GM21423 (cell line): ENCODE measurements at regions not wholly inside any gene's neighbourhood (a gene's known extent, or its start where the extent isn't known, plus 50 kb on each side); places are given as distances from the start of the nearest gene placed in this dataset.

Source experiments
- ATAC-seq: cut with Tn5 transposase; IDR thresholded peaks from one replicate; pipeline ENCODE4 v1.9.1; 2021; ENCODE audit warnings: mild to moderate bottlenecking, moderate library complexity; ENCODE audit not compliant: unreplicated experiment

DNA sequence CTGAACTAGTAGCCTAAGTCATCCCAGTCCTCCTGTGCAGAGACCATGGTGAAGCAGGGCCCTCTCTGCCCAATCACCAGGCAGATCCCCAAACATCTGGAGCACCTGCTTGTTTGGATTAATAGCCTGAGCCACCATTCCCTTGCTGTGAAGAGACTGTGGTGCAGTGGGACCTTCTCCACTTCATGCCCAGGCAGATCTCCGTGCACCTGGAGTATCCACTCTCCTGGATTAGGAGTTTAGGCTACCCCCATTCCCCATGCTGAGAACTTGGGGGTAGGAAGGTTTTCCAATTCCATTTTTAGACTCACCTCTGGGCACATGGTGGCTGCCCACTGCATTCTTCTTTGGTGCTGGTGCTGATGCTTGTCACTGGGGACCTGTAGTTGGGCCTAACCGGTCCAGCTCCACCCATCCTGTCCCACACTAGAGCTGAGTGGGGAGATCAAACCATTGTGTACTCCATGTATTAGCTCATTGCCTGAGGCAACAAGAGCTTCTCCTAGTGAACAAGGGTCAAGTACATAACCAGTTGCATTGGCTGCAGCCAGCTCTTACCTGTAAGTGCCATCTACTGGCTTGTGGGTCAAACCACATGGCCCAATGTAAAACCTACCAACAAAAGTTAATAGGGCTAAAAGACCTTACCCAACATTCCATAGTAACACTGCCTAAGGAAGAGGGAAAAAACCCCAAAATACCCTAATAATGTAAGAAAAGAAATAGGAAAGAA lies 382.5 kb upstream of the CBLB start:
- no peak for ATAC-seq

DNA sequence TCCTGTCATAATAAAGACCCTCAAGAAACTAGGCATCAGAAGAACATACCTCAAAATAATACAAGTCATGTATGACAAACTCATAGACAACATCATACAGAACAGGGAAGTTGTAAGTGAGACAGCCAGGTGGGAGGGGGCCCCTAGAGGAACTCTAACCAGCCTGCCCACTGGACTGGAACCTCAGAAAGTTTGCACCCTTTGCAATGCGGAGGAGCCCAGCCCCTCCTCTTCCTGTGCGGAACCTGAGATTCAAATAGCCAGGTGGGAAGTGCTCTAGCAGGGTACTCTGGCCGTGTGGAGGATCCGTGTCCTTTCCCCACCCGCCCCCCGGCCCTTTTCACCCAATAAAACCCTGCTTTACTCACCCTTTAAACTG lies 387.0 kb upstream of the CBLB start:
- ATAC-seq = peak; percentile 93

- peak; percentile 23 for ATAC-seq
Measured at GRCh38 chr3:106256249-106256957, 387.6 kb upstream of the CBLB start.

GRCh38 chr3:106257172-106257571 lies 388.4 kb upstream of the CBLB start:
- no peak for ATAC-seq

DNA sequence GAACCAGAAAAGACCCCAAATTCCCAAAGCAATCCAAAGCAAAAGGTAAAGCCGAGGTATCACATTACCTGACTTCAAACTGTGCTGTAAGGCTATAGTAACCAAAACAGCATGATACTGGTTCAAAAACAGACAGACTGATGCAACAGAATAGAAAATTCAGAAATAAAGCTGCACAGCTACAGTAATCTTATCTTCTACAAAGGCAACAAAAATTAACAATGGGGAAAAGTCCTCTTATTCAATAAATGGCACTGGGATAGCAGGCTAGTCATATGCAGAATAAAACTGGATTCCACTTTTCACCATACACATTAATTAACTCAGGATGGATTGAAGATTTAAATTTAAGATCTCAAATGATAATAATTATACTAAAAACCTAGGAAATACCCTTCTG lies 392.6 kb upstream of the CBLB start:
- no peak for ATAC-seq

DNA sequence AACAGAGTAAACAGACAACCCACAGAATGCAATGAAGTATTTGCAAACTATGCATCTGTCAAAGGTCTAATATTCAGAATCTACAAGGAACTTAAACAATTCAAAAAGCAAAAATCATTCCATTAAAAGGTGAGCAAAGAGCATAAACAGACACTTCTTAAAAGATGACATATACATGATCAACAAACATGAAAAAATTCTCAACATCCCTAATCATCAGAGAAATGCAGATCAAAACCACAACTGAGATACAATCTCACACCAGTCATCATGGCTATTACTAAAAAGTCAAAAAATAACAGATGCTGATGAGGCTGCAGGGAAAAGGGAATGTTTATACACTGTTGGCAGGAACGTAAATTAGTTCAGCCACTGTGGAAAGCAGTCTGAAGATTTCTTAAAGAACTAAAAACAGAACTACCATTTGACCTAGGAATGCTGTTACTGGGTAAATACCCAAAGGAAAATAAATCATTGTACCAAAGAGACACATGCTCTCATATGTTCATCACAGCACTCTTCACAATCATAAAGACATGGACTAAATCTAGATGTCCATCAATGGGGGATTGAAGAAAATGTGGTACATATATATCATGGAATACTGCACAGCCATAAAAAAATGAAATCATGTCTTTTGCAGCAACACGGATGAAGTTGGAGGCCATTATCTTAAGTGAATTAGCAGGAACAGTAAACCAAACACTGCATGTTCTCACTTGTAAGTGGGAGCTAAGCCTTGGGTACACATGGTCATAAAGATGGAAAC lies 393.3 kb upstream of the CBLB start:
- ATAC-seq = no peak

DNA sequence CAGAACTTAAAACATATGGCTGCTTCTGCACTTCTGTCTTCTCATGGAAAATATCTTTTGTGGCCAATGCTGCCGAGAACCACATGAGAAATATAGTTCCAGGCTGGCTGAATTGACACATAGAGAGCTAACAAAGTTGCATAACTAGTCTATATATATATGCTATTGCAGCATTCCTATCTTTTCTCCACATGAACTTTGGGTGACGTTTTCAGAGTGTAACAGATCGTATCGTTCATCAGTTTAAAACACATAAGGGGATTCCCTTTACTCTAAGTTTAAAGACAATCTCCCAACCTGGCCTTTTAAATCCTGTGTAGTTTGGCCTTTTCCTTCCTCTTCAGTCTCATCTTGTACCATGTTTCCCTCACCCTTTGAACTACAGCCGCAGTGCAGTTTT lies 394.2 kb upstream of the CBLB start:
- ATAC-seq = no peak

GRCh38 chr3:106263546-106263945 lies 394.7 kb upstream of the CBLB start:
- no peak for ATAC-seq

GRCh38 chr3:106265704-106266103 lies 396.9 kb upstream of the CBLB start:
- no peak for ATAC-seq

- no peak for ATAC-seq
Measured at GRCh38 chr3:106268696-106269095, 399.9 kb upstream of the CBLB start.

DNA sequence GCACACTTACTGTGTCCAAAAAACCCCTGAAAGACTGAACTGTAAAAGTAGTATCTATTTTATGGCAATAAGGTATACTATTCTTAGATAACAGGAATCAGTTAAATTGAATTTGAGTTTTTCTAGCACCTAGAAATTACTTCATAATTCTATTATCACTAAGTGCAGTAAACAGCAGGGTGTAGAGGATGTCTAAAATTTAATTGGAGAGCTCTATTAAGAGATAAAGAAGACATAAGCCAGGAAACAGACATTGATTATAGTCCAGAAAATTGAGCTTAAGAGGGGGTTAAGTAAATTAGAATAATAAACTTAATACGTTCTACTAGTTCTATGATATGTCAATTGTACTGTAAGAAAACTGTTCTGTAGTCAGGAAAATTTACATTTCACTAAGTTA lies 403.5 kb upstream of the CBLB start:
- no peak for ATAC-seq

- ATAC-seq = no peak
Measured at GRCh38 chr3:106275592-106275991, 406.8 kb upstream of the CBLB start.

DNA sequence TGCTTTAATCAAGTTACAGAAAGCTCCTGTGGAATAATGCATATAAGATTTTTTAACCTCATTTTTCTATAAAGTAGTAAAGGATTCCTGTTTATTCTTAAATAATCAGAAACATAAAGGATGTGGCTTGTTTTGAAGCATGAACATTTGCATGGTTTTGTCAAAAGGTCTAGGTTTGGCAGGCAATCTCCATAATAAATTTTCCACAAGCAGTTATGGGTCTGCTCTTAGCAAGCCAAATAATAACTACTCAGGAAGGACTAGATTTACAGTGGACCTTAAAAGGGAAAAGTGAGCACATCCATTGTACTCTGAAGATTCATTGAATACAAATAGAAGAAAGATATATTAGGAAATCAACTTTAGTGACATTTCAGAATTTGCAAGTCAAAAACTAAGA lies 407.3 kb upstream of the CBLB start:
- ATAC-seq = no peak

DNA sequence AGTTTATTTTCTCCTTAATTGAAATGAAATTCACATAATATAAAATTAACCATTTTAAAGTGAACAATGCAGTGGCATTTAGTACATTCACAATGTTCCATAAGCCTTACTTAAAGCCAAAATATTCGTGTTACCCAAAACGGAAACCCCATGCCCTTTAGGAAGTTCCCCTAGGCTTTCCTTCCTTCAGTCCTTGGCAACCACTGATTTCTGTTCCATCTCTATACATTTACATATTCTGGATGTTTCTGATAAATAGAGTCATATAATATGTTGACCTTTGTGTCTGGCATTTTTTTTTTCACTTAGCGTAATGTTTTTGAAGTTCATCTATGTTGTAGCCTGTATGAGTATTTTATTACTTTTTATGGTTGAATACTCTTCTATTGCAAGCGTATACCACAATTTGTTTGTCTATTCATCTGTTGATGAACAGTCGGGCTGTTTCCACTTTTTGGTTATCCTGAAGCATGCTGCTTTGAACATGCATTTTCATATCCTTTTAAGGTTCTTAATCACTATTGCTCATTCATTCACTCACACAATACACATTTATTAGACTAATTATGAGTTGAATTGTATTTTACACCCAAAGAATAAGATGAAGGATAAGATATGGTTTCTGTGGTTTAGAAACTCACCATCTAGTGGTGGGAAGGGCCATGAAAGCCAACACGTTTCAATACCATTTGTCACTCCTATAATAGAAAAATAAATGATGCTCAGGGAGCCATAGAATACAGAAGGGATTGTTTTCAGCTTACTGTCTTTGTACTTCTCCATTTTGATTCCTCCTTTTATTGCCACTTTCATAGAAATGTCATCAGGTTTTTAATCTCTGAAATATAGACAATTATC lies 408.2 kb upstream of the CBLB start:
- ATAC-seq = no peak

DNA sequence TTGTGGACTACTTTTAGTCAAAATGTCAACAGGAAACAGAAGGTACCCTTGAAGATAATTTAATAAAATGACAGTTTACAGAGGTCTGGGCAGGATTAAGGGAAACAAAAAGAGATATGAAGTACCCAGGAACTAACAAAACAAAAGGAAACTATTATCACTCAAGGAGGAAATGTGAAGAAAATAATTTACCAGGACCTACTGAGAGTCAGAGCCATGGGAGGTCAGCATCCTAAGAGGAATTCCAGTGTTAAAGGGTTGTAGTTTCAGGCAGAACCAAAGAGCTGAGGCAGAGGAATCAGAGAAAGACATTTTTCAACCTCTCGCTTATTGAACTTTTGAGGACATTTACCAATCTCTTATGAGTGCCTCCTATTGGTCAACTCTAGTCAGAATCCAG lies 408.9 kb upstream of the CBLB start:
- no peak for ATAC-seq

GRCh38 chr3:106281221-106281620 lies 412.4 kb upstream of the CBLB start:
- no peak for ATAC-seq

DNA sequence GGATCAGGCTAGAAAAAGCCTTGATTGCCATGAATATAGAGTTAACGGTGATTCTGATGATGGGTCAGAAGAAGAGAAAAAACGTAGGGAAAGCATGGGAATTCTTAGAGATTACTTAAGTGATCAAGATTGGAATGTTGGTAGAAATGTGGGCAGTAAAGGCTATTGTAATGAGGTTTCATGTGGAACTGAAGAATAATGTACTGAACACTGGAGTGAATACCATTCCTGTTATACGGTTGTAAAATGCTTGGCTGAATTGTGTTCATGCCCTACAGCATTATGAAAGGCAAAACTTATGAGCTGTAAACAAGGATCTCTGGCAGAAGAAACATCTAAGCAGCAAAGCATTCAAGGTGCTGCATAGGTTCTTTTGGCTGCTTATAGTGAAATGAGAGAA lies 414.1 kb upstream of the CBLB start:
- ATAC-seq = no peak

DNA sequence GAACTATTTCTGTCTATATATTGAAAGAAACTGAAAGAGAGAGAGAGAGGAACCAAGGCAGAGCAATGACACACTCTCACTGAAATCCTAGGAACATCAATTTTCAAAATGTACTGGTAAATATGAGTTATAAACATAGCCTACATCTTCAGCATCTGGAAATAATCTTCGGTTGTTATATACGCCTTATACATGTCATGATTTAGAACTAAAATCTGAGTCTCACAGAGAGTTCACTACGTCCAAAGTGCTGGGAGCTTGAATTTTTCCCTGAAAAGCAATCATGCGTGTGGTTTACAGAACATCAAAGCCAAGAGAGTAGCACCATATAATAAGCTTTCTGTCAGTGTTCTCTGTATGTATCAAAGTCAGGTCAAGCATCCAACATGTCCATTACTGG lies 420.0 kb upstream of the CBLB start:
- no peak for ATAC-seq

- ATAC-seq = no peak
Measured at GRCh38 chr3:106290304-106290997, 421.6 kb upstream of the CBLB start.

GRCh38 chr3:106293161-106293560 lies 424.3 kb upstream of the CBLB start:
- no peak for ATAC-seq
